ENCODE measurements at regions not wholly inside any gene's neighbourhood (a gene's known extent, or its start where the extent isn't known, plus 50 kb on each side); places are given as distances from the start of the nearest gene placed in this dataset.
"Not testable (repeated sequence)": the region's sequence is repeated elsewhere in the genome, so short reads cannot be mapped to it uniquely, and the experiment has no call there.

GRCh38 chr9:42971872-42972271, 788.4 kb downstream of the SPATA31A6 start:
- not testable (repeated sequence) for H3K27ac ChIP-seq (ENCODE audit: low read depth in 2 of 2, low read length in 1 of 2); H3K79me2 ChIP-seq (ENCODE audit: insufficient read depth)

GRCh38 chr9:42974725-42975124, 791.3 kb downstream of the SPATA31A6 start:
- H4K20me1 ChIP-seq (ENCODE audit: insufficient read depth); H3F3A ChIP-seq (replicated peaks; ENCODE audit: insufficient read depth); H3K4me3 ChIP-seq (ENCODE audit: low read depth in 2 of 2, low read length in 1 of 2); H2AFZ ChIP-seq (ENCODE audit: low read depth); H3K9ac ChIP-seq; DNase-seq; H3K4me1 ChIP-seq (ENCODE audit: control insufficient read depth in 1 of 2, insufficient read depth in 2 of 2, low read depth in 1 of 2, low read length in 1 of 2); POLR2A ChIA-PET; H3K27me3 ChIP-seq (ENCODE audit: insufficient read depth); H3K4me2 ChIP-seq; H3K27ac ChIP-seq (ENCODE audit: low read depth in 2 of 2, low read length in 1 of 2); H3K9me3 ChIP-seq; H3K79me2 ChIP-seq (ENCODE audit: insufficient read depth); CTCF ChIA-PET; H3K9me2 ChIP-seq; H3K36me3 ChIP-seq (replicated peaks in 1 of 2; ENCODE audit: control insufficient read depth in 1 of 2, insufficient read depth in 2 of 2, low read length in 1 of 2): not testable (repeated sequence)
- 46% methylated on average over 31 of the region's 31 CpGs for WGBS (ENCODE audit: low lambda C conversion rate)

More at GRCh38 chr9:42971872-42972271, 788.4 kb downstream of the SPATA31A6 start:
- H3K4me3 ChIP-seq (ENCODE audit: low read depth in 2 of 2, low read length in 1 of 2); H4K20me1 ChIP-seq (ENCODE audit: insufficient read depth); H3K4me2 ChIP-seq; H3F3A ChIP-seq (replicated peaks; ENCODE audit: insufficient read depth); CTCF ChIA-PET; H3K9me2 ChIP-seq; H3K27me3 ChIP-seq (ENCODE audit: insufficient read depth); H3K4me1 ChIP-seq (ENCODE audit: control insufficient read depth in 1 of 2, insufficient read depth in 2 of 2, low read depth in 1 of 2, low read length in 1 of 2); POLR2A ChIA-PET; DNase-seq; H3K9ac ChIP-seq; H3K9me3 ChIP-seq; H3K36me3 ChIP-seq (replicated peaks in 1 of 2; ENCODE audit: control insufficient read depth in 1 of 2, insufficient read depth in 2 of 2, low read length in 1 of 2); H2AFZ ChIP-seq (ENCODE audit: low read depth): not testable (repeated sequence)
- 47% methylated on average over 7 of the region's 10 CpGs for WGBS (ENCODE audit: low lambda C conversion rate)

- H2AFZ ChIP-seq (ENCODE audit: low read depth); H3K27ac ChIP-seq (ENCODE audit: low read depth in 2 of 2, low read length in 1 of 2); H3K27me3 ChIP-seq (ENCODE audit: insufficient read depth); H3K4me1 ChIP-seq (ENCODE audit: control insufficient read depth in 1 of 2, insufficient read depth in 2 of 2, low read depth in 1 of 2, low read length in 1 of 2); H4K20me1 ChIP-seq (ENCODE audit: insufficient read depth); H3K9me2 ChIP-seq; H3K9me3 ChIP-seq; H3K4me3 ChIP-seq (ENCODE audit: low read depth in 2 of 2, low read length in 1 of 2); H3F3A ChIP-seq (replicated peaks; ENCODE audit: insufficient read depth); H3K9ac ChIP-seq; DNase-seq; H3K79me2 ChIP-seq (ENCODE audit: insufficient read depth); POLR2A ChIA-PET; CTCF ChIA-PET; H3K36me3 ChIP-seq (replicated peaks in 1 of 2; ENCODE audit: control insufficient read depth in 1 of 2, insufficient read depth in 2 of 2, low read length in 1 of 2); H3K4me2 ChIP-seq: not testable (repeated sequence)
- WGBS (ENCODE audit: low lambda C conversion rate), result 20% methylated on average over 5 of the region's 14 CpGs
Measured at GRCh38 chr9:42984761-42985160, 801.3 kb downstream of the SPATA31A6 start.

Data from SK-N-SH (cell line).